Testis (tissue), 2 donors: ENCODE measurements at regions not wholly inside any gene's neighbourhood (a gene's known extent, or its start where the extent isn't known, plus 50 kb on each side); places are given as distances from the start of the nearest gene placed in this dataset.

Experiments
- DNase-seq: peaks from one replicate; pipeline ENCODE4 v3.0.0-alpha.2; 2019
- H3K27ac ChIP-seq, 2 donors: fragments of 200-600 bp; sonication (generic); one replicate each; pipeline ENCODE4 v1.5.1; 2019
- H3K27me3 ChIP-seq: fragments of 200-600 bp; sonication (generic); one replicate; pipeline ENCODE4 v1.5.1; 2019
- H3K36me3 ChIP-seq: fragments of 200-600 bp; sonication (generic); one replicate; pipeline ENCODE4 v1.5.1; 2017; ENCODE audit warnings: low read depth; ENCODE audit errors: missing control alignments
- H3K4me1 ChIP-seq: fragments of 200-600 bp; sonication (generic); one replicate; pipeline ENCODE4 v1.5.1; 2019
- H3K4me3 ChIP-seq, 2 donors: fragments of 200-600 bp; sonication (generic); one replicate each; pipeline ENCODE4 v1.5.1; 2017 to 2019
- H3K9me3 ChIP-seq: fragments of 200-600 bp; sonication (generic); one replicate; pipeline ENCODE4 v1.5.1; 2017
- CTCF ChIP-seq, 3 experiments: fragments of 450-650 bp in 2 of 3; fragments of 200-600 bp in 1 of 3; sonication (generic) in 1 of 3; IDR thresholded peaks; one replicate each; pipeline ENCODE4 v1.5.1; 2016 to 2019; ENCODE audit warnings: antibody characterized with exemption in 3 of 3, mild to moderate bottlenecking in 2 of 3, moderate library complexity in 1 of 3
- POLR2A ChIP-seq: fragments of 450-650 bp; IDR thresholded peaks from one replicate; pipeline ENCODE4 v1.6.1; 2017; ENCODE audit warnings: antibody characterized with exemption, mild to moderate bottlenecking, moderate library complexity
- WGBS, 2 donors: methylation state at CpG; one replicate each; pipeline ENCODE4 v1.1.5; 2018; 5-methylcytosine and 5-hydroxymethylcytosine counted together
- intact Hi-C: fragments of 100-400 bp; cut with DNase I; formaldehyde crosslinking; loops from one replicate; pipeline ENCODE4 v1.15.1; 2023; ENCODE audit warnings: low total_unique reads

- WGBS, 2 donors = 88 to 94% methylated on average over 2 of the region's 2 CpGs
- no peak for DNase-seq
- no peaks in the 10 kb centered on the region for H3K9me3 ChIP-seq
- H3K27ac ChIP-seq = no peak overlapping the region
- no peaks in the 10 kb centered on the region for H3K27me3 ChIP-seq
- intact Hi-C loops = no loop called here
- peaks cover under 1% of the 10 kb centered on the region for H3K4me1 ChIP-seq
- no peaks in the 10 kb centered on the region for H3K36me3 ChIP-seq
- H3K4me3 ChIP-seq = no peak overlapping the region
- TF ChIP-seq POLR2A (no peak), CTCF (IDR thresholded peaks at IDR 0.05) (no peak)
Observed at GRCh38 chr15:39194106-39194830, 386.6 kb upstream of the THBS1 start.

- H3K36me3 ChIP-seq = no peaks in the 10 kb centered on the region
- no peak overlapping the region for H3K4me3 ChIP-seq
- no peak for TF ChIP-seq CTCF (IDR thresholded peaks at IDR 0.05)
- TF ChIP-seq POLR2A = no peak
- no peaks in the 10 kb centered on the region for H3K4me1 ChIP-seq
- H3K27me3 ChIP-seq = no peaks in the 10 kb centered on the region
- H3K9me3 ChIP-seq = no peaks in the 10 kb centered on the region
- no peak for DNase-seq
- intact Hi-C loops = no loop called here
- H3K27ac ChIP-seq = no peak overlapping the region
- 79 to 82% methylated on average over 3 of the region's 3 CpGs for WGBS, 2 donors
Observed at GRCh38 chr15:39195961-39196486, 384.9 kb upstream of the THBS1 start.

- no peaks in the 10 kb centered on the region for H3K36me3 ChIP-seq
- H3K4me1 ChIP-seq = no peaks in the 10 kb centered on the region
- H3K27ac ChIP-seq = no peak overlapping the region
- H3K27me3 ChIP-seq = no peaks in the 10 kb centered on the region
- no peak overlapping the region for H3K4me3 ChIP-seq
- WGBS, 2 donors = 82 to 90% methylated on average over 6 of the region's 6 CpGs
- intact Hi-C loops = no loop called here
- no peaks in the 10 kb centered on the region for H3K9me3 ChIP-seq
- no peak for TF ChIP-seq POLR2A
- DNase-seq = no peak
Observed at GRCh38 chr15:39198044-39199000, 382.6 kb upstream of the THBS1 start.

- intact Hi-C loops = no loop called here
- Histone ChIP-seq H3K27ac (no peak overlapping the region), H3K9me3 (no peaks in the 10 kb centered on the region), H3K36me3 (no peaks in the 10 kb centered on the region), H3K4me1 (no peaks in the 10 kb centered on the region), H3K27me3 (no peaks in the 10 kb centered on the region), H3K4me3 (no peak overlapping the region)
- no peak for DNase-seq
- 69 to 80% methylated on average over 2 of the region's 2 CpGs for WGBS, 2 donors
- TF ChIP-seq POLR2A = no peak
- no peak for TF ChIP-seq CTCF (IDR thresholded peaks at IDR 0.05)
Observed at GRCh38 chr15:39199076-39199475, 381.8 kb upstream of the THBS1 start.

GRCh38 chr15:39200586-39200985, 380.3 kb upstream of the THBS1 start:
- Histone ChIP-seq H3K27me3 (no peaks in the 10 kb centered on the region), H3K9me3 (no peaks in the 10 kb centered on the region), H3K4me1 (no peaks in the 10 kb centered on the region), H3K4me3 (no peak overlapping the region), H3K36me3 (no peaks in the 10 kb centered on the region), H3K27ac (no peak overlapping the region)
- TF ChIP-seq CTCF (IDR thresholded peaks at IDR 0.05) (no peak), POLR2A (no peak)
- no peak for DNase-seq
- intact Hi-C loops = no loop called here
